Endodermal cell (in vitro differentiated cells): ENCODE measurements at regions not wholly inside any gene's neighbourhood (a gene's known extent, or its start where the extent isn't known, plus 50 kb on each side); places are given as distances from the start of the nearest gene placed in this dataset.
"Not testable (repeated sequence)": the region's sequence is repeated elsewhere in the genome, so short reads cannot be mapped to it uniquely, and the experiment has no call there.

Experiments used
- DNase-seq: peaks from one replicate; pipeline ENCODE4 v3.0.0-alpha.2; 2017
- H3K27ac ChIP-seq: 2 replicates; pipeline ENCODE4 v1.5.1; 2013; ENCODE audit warnings: mild to moderate bottlenecking, low read depth, low read length, moderate library complexity
- H3K27me3 ChIP-seq: 2 replicates; pipeline ENCODE4 v1.6.1; 2013; ENCODE audit warnings: mild to moderate bottlenecking, low read length, moderate library complexity; ENCODE audit not compliant: insufficient read depth, control insufficient read depth, poor library complexity, severe bottlenecking
- H3K36me3 ChIP-seq: 2 replicates; pipeline ENCODE4 v1.7.0; 2013; ENCODE audit warnings: mild to moderate bottlenecking, low read length, moderate library complexity; ENCODE audit not compliant: control insufficient read depth, insufficient read depth
- H3K4me1 ChIP-seq: one replicate; pipeline ENCODE4 v1.7.0; 2013; ENCODE audit warnings: low read length; ENCODE audit not compliant: control insufficient read depth, insufficient read depth
- H3K4me3 ChIP-seq: 2 replicates; pipeline ENCODE4 v1.5.1; 2013; ENCODE audit warnings: mild to moderate bottlenecking, low read length, moderate library complexity
- H3K9ac ChIP-seq: 2 replicates; pipeline ENCODE4 v1.6.1; 2013; ENCODE audit warnings: mild to moderate bottlenecking, low read length, moderate library complexity; ENCODE audit not compliant: poor library complexity, severe bottlenecking; ENCODE audit errors: extremely low read depth
- H3K9me3 ChIP-seq: 2 replicates; pipeline ENCODE4 v1.6.1; 2013; ENCODE audit warnings: mild to moderate bottlenecking, low read length, moderate library complexity; ENCODE audit not compliant: control insufficient read depth
- H3K27ac Mint-ChIP-seq: 2 replicates; pipeline ENCODE4 v1.8.0; 2020; ENCODE audit warnings: mixed read lengths
- H3K27me3 Mint-ChIP-seq: 2 replicates; pipeline ENCODE4 v1.8.0; 2021; ENCODE audit warnings: mild to moderate bottlenecking, mixed read lengths; ENCODE audit not compliant: insufficient read depth
- H3K36me3 Mint-ChIP-seq: 2 replicates; pipeline ENCODE4 v1.8.0; 2020; ENCODE audit warnings: low read depth, mixed read lengths
- H3K4me1 Mint-ChIP-seq: 2 replicates; pipeline ENCODE4 v1.8.0; 2020; ENCODE audit warnings: mixed read lengths
- H3K4me3 Mint-ChIP-seq: 2 replicates; pipeline ENCODE4 v1.8.0; 2020; ENCODE audit warnings: mild to moderate bottlenecking, moderate library complexity, mixed read lengths
- H3K9me3 Mint-ChIP-seq: 2 replicates; pipeline ENCODE4 v1.8.0; 2020; ENCODE audit warnings: mild to moderate bottlenecking, mixed read lengths
- CTCF ChIP-seq: fragments of 200-600 bp; sonication (generic); conservative IDR thresholded peaks from 2 replicates; pipeline ENCODE4 v1.5.0; 2021; ENCODE audit warnings: antibody characterized with exemption, mild to moderate bottlenecking
- WGBS, 2 experiments: methylation state at CpG; one replicate each; pipeline versions ENCODE4 v1.1.5 to v1.1.7; 2013; ENCODE audit warnings: missing lambda C conversion rate in 2 of 2, mixed read lengths in 1 of 2; ENCODE audit not compliant: insufficient coverage in 1 of 2, insufficient read length in 1 of 2; 5-methylcytosine and 5-hydroxymethylcytosine counted together

DNA sequence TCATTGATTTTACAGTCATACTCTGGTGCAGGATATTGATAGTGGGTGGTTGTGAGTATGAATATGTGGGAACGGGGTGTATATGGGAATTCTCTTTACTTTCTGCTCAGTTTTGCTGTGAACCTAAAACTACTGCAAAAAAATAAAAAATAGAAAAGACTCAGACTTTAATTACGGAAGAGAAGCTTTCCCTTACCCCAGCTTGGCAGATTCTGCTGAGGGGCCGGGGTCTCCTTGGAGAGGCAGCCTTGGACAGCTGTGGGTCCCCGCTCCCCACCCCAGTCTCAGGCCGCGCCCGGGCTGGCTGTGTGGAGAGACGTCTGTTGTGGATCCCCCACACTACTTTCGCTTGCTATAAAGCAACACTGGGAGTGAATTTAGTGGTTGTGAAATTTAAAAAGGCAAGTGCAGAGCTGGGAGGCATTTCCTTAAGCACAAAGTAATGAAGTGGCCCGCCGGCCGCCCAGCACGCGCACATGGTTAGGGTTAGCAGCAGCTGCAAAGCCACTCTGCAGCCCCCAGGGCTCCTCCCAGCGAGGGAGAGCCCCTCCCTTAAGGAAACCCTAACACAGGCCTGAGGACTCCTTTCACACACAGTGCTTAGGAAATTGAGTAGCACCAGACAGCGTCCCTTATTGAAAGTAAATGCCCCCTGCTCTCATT, 102.4 kb downstream of the DDX1 start:
- TF ChIP-seq CTCF, result no peak
- no peak overlapping the region for H3K27ac Mint-ChIP-seq

DNA sequence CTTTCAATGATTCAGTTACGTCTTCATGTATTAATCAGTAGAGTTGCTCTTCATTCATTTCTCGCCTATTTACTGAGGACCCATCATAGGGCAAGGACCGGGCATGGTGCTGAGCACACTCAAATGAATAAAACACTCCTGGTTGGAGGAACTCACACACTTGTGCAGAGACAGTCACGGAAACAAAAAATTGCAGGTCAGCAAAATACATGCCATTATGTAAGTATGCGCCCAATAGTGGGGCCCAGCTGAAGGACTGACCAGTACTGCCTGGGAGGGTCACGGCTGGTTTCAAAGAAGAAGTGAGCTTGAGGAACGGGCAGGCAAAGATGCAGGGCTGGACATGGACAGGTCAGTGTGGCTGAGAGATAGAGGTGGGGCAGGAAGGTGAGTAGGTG, 102.9 kb downstream of the DDX1 start:
- Histone ChIP-seq H3K27me3 (no peaks in the 10 kb centered on the region), H3K4me3 (no peak overlapping the region), H3K4me1 (no peaks in the 10 kb centered on the region), H3K27ac (peak overlapping the region; percentile 8), H3K9ac (no peak overlapping the region), H3K9me3 (no peaks in the 10 kb centered on the region), H3K36me3 (no peaks in the 10 kb centered on the region)
- Mint-ChIP-seq H3K27me3 (peaks cover 2% of the 10 kb centered on the region), H3K27ac (no peak overlapping the region), H3K4me3 (no peak overlapping the region), H3K4me1 (no peaks in the 10 kb centered on the region), H3K9me3 (peaks cover 7% of the 10 kb centered on the region), H3K36me3 (no peaks in the 10 kb centered on the region)
- no peak for DNase-seq
- WGBS, 2 experiments, result 90 to 99% methylated on average over 7 of the region's 7 CpGs
- TF ChIP-seq CTCF, result no peak

More for the DNA sequence above, 102.4 kb downstream of the DDX1 start:
- no peaks in the 10 kb centered on the region for H3K36me3 Mint-ChIP-seq
- Histone ChIP-seq H3K9ac (no peak overlapping the region), H3K27me3 (no peaks in the 10 kb centered on the region), H3K27ac (peak overlapping the region; percentile 8), H3K4me1 (no peaks in the 10 kb centered on the region), H3K4me3 (no peak overlapping the region), H3K36me3 (no peaks in the 10 kb centered on the region), H3K9me3 (no peaks in the 10 kb centered on the region)
- H3K4me1 Mint-ChIP-seq, result no peaks in the 10 kb centered on the region
- WGBS, 2 experiments, result 90 to 91% methylated on average over 7 to 16 of the region's 16 CpGs
- no peak overlapping the region for H3K4me3 Mint-ChIP-seq
- peaks cover 2% of the 10 kb centered on the region for H3K27me3 Mint-ChIP-seq
- H3K9me3 Mint-ChIP-seq, result peaks cover 7% of the 10 kb centered on the region
- DNase-seq, result no peak

- peaks cover 7% of the 10 kb centered on the region for H3K9me3 Mint-ChIP-seq
- 75 to 93% methylated on average over 2 to 9 of the region's 9 CpGs for WGBS, 2 experiments
- no peaks in the 10 kb centered on the region for H3K36me3 Mint-ChIP-seq
- no peak overlapping the region for H3K27ac ChIP-seq
- H3K27me3 ChIP-seq, result no peaks in the 10 kb centered on the region
- no peak for TF ChIP-seq CTCF
- no peaks in the 10 kb centered on the region for H3K4me1 ChIP-seq
- H3K4me3 ChIP-seq, result no peak overlapping the region
- no peak for DNase-seq
- no peaks in the 10 kb centered on the region for H3K36me3 ChIP-seq
- H3K9me3 ChIP-seq, result no peaks in the 10 kb centered on the region
- no peak overlapping the region for H3K4me3 Mint-ChIP-seq
- peaks cover 2% of the 10 kb centered on the region for H3K27me3 Mint-ChIP-seq
- no peaks in the 10 kb centered on the region for H3K4me1 Mint-ChIP-seq
- no peak overlapping the region for H3K9ac ChIP-seq
- H3K27ac Mint-ChIP-seq, result no peak overlapping the region
These were observed 104.1 kb downstream of the DDX1 start for GRCh38 chr2:15695582-15696330.

- H3K36me3 Mint-ChIP-seq, H3K4me1 Mint-ChIP-seq, H3K27ac ChIP-seq, H3K9me3 ChIP-seq, DNase-seq, H3K4me3 ChIP-seq, H3K4me3 Mint-ChIP-seq, H3K4me1 ChIP-seq, H3K27ac Mint-ChIP-seq, H3K36me3 ChIP-seq, H3K27me3 ChIP-seq, H3K9me3 Mint-ChIP-seq, H3K9ac ChIP-seq, H3K27me3 Mint-ChIP-seq: not testable (repeated sequence)
- 76 to 79% methylated on average over 10 to 32 of the region's 32 CpGs for WGBS, 2 experiments
These were observed 105.0 kb downstream of the DDX1 start for GRCh38 chr2:15696606-15697170.
